ENCODE measurements at regions not wholly inside any gene's neighbourhood (a gene's known extent, or its start where the extent isn't known, plus 50 kb on each side); places are given as distances from the start of the nearest gene placed in this dataset.

DNA sequence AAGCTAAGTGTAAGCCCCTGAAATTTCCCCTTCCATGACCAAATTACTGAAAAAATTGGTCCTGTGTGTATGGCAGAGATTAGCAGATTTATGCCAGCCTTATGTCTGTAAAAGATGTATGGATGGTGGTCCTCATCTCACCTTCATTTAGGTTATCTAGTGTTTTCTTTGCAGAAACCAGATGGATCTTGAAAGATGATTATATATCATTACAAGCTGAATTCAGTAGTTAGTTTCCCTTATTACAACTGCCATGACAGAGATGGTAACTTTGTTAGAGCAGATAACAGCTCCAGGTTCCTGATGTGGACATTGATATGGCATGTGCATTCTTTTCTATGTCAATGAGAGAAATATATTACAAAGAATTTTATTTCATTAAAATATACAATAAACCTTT lies 1403.2 kb upstream of the CDH6 start:
- Mint-ChIP-seq H3K27ac (ENCODE audit: unreplicated experiment) (no peak overlapping the region), H3K4me1 (ENCODE audit: low read depth) (peaks cover 1% of the 10 kb centered on the region), H3K4me3 (ENCODE audit: unreplicated experiment) (no peak overlapping the region), H3K27me3 (ENCODE audit: low read depth) (peaks cover 5% of the 10 kb centered on the region), H3K9me3 (ENCODE audit: low read depth) (no peaks in the 10 kb centered on the region), H3K36me3 (ENCODE audit: low read depth) (no peaks in the 10 kb centered on the region)
- no peak for DNase-seq (ENCODE audit: low spot score)
- TF ChIP-seq, protein P1, sequence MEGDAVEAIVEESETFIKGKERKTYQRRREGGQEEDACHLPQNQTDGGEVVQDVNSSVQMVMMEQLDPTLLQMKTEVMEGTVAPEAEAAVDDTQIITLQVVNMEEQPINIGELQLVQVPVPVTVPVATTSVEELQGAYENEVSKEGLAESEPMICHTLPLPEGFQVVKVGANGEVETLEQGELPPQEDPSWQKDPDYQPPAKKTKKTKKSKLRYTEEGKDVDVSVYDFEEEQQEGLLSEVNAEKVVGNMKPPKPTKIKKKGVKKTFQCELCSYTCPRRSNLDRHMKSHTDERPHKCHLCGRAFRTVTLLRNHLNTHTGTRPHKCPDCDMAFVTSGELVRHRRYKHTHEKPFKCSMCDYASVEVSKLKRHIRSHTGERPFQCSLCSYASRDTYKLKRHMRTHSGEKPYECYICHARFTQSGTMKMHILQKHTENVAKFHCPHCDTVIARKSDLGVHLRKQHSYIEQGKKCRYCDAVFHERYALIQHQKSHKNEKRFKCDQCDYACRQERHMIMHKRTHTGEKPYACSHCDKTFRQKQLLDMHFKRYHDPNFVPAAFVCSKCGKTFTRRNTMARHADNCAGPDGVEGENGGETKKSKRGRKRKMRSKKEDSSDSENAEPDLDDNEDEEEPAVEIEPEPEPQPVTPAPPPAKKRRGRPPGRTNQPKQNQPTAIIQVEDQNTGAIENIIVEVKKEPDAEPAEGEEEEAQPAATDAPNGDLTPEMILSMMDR (IDR thresholded peaks at IDR 0.05): no peak

DNA sequence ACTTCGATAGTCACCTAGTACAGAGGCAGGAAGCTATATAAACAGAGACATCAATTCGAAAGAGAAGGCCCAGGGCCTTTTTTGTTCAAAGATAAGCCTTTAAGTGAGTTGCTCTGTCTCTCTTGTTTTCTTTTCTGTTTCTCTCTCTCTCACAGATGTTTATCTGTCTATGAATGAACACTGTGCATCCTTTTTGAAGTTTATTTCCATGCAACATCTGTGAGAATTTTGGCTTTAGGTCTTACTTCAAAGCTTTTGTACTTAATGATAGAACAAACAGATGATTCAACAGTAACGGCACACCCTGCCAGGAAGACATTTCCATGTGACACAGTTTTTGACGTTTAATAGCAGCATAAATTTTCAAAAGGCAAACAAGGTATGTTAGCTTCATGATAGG lies 1413.1 kb upstream of the CDH6 start:
- H3K27me3 Mint-ChIP-seq (ENCODE audit: low read depth): peaks cover 13% of the 10 kb centered on the region
- no peaks in the 10 kb centered on the region for H3K9me3 Mint-ChIP-seq (ENCODE audit: low read depth)
- DNase-seq (ENCODE audit: low spot score): no peak
- TF ChIP-seq, protein P1 (IDR thresholded peaks at IDR 0.05): no peak
- H3K4me1 Mint-ChIP-seq (ENCODE audit: low read depth): no peaks in the 10 kb centered on the region
- no peaks in the 10 kb centered on the region for H3K36me3 Mint-ChIP-seq (ENCODE audit: low read depth)
- no peak overlapping the region for H3K27ac Mint-ChIP-seq (ENCODE audit: unreplicated experiment)
- H3K4me3 Mint-ChIP-seq (ENCODE audit: unreplicated experiment): no peak overlapping the region

DNA sequence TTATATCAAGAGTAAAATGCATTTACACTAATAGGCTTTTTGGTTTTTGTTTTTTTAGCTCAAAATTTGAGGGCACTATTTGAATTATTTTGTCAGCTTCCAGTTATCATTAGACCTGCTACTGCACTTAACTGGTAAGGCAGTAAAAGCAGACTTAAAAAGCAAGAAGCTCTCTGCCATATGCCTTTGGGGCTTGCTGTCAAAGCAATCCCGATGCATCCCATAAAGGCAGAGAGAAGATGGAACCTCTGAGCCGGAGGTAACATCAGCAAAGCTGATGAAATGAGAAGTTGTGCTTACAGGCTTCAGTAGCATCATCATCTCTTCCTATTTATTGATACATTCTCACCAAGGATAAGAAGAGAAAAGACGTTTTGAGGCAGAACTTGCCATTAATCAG lies 1414.3 kb upstream of the CDH6 start:
- Mint-ChIP-seq H3K27me3 (ENCODE audit: low read depth) (peaks cover 16% of the 10 kb centered on the region), H3K4me3 (ENCODE audit: unreplicated experiment) (no peak overlapping the region), H3K36me3 (ENCODE audit: low read depth) (no peaks in the 10 kb centered on the region), H3K4me1 (ENCODE audit: low read depth) (no peaks in the 10 kb centered on the region), H3K9me3 (ENCODE audit: low read depth) (no peaks in the 10 kb centered on the region), H3K27ac (ENCODE audit: unreplicated experiment) (no peak overlapping the region)
- no peak for DNase-seq (ENCODE audit: low spot score)
- TF ChIP-seq, protein P1 (IDR thresholded peaks at IDR 0.05): no peak

DNA sequence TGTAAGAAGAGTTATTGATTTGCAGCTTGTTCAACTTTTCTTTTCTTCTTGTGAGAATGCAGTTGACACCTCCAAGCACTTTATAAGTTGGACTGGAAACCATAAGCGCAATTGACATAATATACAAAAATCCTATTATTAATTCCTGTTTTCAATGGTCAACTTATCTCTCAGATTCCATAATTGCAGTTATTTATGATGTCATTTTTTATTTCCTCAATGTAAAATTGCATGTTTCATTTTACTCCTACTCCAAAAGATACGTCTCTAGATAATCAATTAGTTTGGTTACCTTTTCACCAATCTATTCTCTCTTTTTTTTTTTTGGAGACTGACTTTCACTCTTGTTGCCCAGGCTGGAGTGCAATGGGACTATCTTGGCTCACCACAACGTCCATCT lies 1416.1 kb upstream of the CDH6 start:
- Mint-ChIP-seq H3K27ac (ENCODE audit: unreplicated experiment) (no peak overlapping the region), H3K27me3 (ENCODE audit: low read depth) (peaks cover 14% of the 10 kb centered on the region), H3K9me3 (ENCODE audit: low read depth) (no peaks in the 10 kb centered on the region), H3K4me1 (ENCODE audit: low read depth) (no peaks in the 10 kb centered on the region), H3K4me3 (ENCODE audit: unreplicated experiment) (no peak overlapping the region), H3K36me3 (ENCODE audit: low read depth) (no peaks in the 10 kb centered on the region)
- TF ChIP-seq, protein P1 (IDR thresholded peaks at IDR 0.05): no peak
- DNase-seq (ENCODE audit: low spot score): no peak

DNA sequence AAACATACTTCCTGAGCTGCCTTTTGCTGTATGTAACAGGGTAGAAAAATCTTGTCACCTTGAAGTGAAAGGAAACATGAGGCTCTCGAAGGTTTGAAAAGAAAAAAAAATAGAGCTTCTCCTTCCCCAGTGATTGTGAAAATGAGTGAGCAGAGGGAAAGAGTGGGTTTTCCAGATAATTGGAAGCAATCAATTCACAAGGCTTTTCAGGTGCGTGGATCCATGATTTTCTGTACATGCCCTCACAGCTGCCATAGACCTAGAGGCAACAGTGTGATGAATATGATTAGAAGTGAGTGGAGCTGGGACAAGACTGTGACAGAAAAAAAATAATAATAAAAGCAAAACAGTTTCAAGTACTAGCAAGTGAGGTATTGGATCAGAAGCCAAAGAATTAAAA lies 1422.5 kb upstream of the CDH6 start:
- Mint-ChIP-seq H3K36me3 (ENCODE audit: low read depth) (no peaks in the 10 kb centered on the region), H3K4me1 (ENCODE audit: low read depth) (no peaks in the 10 kb centered on the region), H3K27ac (ENCODE audit: unreplicated experiment) (no peak overlapping the region), H3K4me3 (ENCODE audit: unreplicated experiment) (no peak overlapping the region), H3K27me3 (ENCODE audit: low read depth) (peaks cover 15% of the 10 kb centered on the region), H3K9me3 (ENCODE audit: low read depth) (no peaks in the 10 kb centered on the region)
- DNase-seq (ENCODE audit: low spot score): no peak
- TF ChIP-seq, protein P1 (IDR thresholded peaks at IDR 0.05): no peak
